ENCODE measurements at regions not wholly inside any gene's neighbourhood (a gene's known extent, or its start where the extent isn't known, plus 50 kb on each side); places are given as distances from the start of the nearest gene placed in this dataset.
A peak's percentile ranks its signal among the peaks of the same experiment; 100 is the strongest.
"Not testable (repeated sequence)": the region's sequence is repeated elsewhere in the genome, so short reads cannot be mapped to it uniquely, and the experiment has no call there.

DNA sequence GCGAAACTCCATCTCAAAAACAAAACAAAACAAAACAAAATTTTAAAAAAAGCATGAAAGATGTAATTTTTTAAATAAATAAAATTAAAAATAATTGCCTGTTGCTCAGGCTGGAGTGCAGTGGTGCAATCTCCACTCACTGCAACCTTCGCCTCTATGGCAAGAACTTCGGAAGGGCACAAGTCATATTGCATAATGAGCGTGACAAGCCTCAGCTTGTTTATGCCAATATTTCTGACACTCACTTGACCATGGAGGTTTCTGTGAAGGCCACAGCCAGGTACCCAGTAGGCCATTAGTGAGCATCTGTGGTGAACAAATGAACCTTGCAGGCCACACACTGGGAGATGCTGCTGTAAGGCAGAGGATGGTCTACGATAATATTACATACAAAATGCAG, 106.1 kb upstream of the KMT2C start:
- DNase-seq: no peak

DNA sequence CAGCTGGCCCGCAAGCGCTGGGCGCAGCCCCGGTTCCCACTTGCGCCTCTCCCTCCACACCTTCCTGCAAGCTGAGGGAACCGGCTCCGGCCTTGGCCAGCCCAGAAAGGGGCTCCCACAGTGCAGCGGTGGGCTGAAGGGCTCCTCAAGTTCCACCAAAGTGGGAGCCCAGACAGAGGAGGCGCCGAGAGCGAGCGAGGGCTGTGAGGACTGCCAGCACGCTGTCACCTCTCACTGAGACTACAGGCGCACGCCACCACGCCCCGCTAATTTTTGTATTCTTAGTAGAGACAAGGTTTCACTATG, 103.3 kb upstream of the KMT2C start:
- not testable (repeated sequence) for DNase-seq

DNA sequence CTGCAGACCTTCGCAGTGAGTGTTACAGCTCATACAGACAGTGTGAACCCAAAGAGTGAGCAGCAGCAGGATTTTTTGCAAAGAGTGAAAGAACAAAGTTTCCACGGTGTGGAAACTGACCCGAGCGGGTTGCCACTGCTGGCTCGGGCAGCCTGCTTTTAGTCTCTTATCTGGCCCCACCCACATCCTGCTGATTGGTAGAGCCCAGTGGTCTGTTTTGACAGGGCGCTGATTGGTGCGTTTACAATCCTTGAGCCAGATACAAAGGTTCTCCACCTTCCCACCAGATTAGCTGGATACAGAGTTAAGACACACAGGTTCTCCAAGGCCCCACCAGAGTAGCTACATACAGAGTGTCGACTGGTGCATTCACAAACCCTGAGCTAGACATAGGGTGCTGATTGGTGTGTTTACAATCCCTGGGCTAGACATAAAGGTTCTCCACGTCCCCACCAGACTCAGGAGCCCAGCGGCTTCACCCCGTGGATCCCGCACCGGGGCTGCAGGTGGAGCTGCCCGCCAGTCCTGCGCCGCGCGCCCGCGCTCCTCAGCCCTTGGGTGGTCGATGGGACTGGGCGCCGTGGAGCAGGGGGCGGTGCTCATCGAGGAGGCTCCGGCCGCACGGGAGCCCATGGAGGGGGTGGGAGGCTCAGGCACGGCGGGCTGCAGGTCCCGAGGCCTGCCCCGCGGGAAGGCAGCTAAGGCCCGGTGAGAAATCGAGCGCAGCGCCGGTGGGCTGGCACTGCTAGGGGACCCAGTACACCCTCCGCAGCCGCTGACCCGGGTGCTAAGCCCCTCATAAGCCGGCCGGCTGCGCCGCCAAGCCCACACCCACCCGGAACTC, 102.8 kb upstream of the KMT2C start:
- DNase-seq: not testable (repeated sequence)

DNA sequence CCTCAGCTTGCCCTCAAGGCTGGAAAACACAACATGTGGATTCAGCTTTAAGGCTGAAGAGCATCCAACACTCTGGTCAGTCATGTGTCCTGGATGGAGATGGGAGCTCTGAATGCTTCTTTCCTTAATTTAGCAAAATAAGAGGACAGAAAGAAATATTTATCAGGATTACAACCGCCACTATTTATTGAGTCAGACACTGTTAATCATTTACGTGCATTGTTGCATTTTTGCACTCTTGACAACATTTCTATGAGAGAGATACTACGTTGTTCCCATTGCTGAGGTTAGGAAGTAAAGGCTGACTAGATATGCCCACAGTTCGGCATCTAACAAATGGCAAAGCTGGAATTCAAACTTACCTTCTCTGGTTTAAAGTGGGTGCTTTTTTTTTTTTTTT, 101.8 kb upstream of the KMT2C start:
- DNase-seq: no peak

DNA sequence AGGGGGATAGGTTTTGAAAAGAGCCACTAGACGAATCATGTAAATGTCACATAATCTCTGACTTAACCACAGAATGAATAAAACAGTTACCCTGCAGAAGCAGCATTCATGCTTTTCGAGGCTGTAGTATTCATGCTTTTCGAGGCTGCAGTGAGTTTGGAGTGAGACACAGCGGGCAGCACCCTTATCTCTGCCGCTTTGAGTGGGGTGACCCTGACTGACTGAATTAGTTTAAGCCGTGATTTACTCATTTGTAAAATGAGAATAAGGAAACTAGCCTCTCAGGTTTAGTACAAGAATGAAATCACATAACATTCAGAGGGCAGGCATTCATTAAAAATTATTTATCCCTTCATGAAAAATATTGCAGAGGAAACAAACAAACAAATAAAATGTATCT, 92.8 kb upstream of the KMT2C start:
- no peak for DNase-seq

GRCh38 chr7:152527610-152528032, 91.8 kb upstream of the KMT2C start:
- DNase-seq: no peak

- no peak for DNase-seq
Observed at GRCh38 chr7:152523916-152524315, 88.1 kb upstream of the KMT2C start.

DNA sequence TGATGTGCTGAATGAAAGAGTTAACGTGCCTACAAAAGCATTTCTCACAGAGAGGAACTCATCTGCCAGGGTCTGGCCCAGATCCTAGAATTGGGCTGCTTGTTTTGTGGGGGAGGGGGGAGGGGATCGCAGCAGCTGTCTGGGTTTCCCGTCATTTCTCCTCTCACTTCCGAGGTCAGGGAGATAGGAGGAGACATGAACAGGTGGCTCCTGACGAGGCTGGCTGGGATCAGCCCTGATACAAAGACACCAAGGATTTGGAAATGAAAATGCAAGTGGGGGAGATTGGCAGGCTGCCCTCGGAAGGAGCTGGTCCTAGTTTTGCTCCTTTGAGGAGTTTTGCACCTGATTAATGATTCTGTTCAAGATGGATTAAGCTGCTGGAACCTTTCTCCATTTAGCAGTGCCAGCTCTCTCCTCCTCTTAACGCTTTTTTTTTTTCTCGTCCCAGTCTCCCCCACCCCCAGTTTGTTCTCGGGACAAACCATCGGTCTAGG, 86.8 kb upstream of the KMT2C start:
- DNase-seq: peak; percentile 17

GRCh38 chr7:152521420-152522337, 85.9 kb upstream of the KMT2C start:
- DNase-seq: no peak

DNA sequence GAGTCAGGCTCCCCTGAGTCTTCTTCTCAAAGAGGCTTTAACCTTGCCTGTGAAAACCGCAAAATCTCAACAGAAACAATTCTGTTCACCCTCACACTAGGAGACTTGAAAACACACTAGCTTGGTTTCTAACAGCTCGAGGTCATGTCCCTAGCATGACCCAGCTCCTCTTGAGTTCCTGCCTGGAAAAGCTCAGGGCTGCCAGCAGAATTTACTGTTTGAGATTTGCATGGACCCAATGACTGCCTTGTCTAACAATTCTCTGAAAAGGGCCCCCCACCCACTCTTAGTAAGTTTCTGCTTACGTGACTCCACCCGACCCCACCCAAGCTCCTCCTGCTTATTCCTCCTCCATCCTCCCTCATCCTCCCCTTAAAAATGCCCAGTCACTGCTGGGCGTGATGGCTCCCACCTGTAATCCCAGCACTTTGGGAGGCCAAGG, 85.1 kb upstream of the KMT2C start:
- DNase-seq: no peak

DNA sequence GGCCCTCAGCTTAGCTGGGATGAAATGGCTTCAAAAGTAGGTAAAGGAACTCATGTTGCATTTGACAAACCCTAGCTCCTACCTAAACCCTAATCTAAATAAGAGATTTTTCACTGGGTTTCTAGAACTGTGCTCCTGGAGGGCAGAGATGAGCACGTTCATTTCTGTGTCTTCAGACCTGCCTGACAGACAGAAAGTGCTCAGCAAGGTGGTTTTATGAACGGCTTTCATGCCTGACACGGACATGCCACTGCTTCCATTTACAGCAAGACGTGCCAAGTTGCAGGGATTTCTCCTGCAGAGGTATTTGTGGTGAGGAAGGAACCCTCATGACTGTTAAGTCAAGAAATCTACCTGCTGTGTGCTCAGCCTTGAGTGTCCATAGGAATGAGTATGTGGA, 83.5 kb upstream of the KMT2C start:
- no peak for DNase-seq

DNA sequence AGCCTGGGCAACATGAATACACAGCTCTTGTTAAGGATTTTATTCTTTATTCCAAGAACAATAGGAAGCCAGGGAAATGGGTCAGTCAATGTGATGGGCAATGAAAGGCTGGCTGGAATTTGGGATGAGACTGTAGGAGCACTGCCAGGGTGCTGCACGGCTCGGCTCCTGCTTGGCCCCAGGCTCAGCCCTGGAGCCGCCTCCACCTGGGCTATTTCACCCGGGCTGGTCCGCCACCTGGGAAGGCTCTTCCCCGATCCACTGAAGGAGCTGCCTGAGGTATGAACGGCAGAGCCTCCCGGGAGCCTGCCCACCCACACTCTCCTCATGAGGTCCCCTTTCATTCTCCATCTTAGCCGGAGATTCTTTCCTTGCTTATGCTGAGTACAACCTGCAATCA, 80.4 kb upstream of the KMT2C start:
- no peak for DNase-seq

GRCh38 chr7:152515266-152515950, 79.6 kb upstream of the KMT2C start:
- DNase-seq: not testable (repeated sequence)

GRCh38 chr7:152514771-152515105, 78.9 kb upstream of the KMT2C start:
- no peak for DNase-seq

- DNase-seq: no peak
Observed at GRCh38 chr7:152513861-152514770, 78.3 kb upstream of the KMT2C start.

DNA sequence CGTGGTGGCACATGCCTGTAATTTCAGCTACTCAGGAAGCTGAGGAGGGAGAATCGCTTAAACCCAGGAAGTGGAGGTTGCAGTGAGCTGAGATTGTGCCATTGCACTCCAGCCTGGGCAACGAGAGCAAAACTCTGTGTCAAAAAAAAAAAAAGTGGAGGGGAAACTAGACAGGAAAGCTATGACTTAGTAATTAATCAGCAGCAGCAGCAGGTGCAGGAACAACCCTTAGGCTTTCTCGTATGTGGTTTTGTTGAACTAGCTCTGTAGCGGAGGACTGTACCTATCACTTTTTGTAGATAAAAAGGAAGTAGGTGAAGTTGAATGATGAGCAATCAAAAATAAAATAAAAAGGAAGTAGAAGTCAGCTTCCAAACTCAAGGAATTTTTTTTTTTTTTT, 76.9 kb upstream of the KMT2C start:
- DNase-seq: no peak

GRCh38 chr7:152511736-152512135, 75.9 kb upstream of the KMT2C start:
- DNase-seq: no peak

GRCh38 chr7:152508701-152509100, 72.9 kb upstream of the KMT2C start:
- no peak for DNase-seq

- DNase-seq: no peak
Observed at GRCh38 chr7:152505606-152506005, 69.8 kb upstream of the KMT2C start.

DNA sequence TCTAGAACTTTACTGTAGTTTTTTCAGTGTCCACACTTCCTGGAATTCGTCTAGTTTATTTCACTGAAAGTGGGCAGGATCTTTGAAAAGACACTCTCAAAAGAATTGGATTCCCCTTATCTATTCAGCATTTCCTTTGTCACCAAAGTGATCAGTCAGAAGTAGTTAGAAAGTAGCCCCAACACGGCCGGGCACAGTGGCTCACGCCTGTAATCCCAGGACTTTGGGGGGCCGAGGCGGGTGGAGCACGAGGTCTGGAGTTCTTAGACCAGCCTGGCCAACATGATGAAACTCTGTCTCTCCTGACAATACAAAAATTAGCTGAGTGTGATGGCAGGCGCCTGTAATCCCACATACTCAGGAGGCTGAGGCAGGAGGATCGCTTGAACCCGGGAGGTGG, 69.0 kb upstream of the KMT2C start:
- no peak for DNase-seq

DNA sequence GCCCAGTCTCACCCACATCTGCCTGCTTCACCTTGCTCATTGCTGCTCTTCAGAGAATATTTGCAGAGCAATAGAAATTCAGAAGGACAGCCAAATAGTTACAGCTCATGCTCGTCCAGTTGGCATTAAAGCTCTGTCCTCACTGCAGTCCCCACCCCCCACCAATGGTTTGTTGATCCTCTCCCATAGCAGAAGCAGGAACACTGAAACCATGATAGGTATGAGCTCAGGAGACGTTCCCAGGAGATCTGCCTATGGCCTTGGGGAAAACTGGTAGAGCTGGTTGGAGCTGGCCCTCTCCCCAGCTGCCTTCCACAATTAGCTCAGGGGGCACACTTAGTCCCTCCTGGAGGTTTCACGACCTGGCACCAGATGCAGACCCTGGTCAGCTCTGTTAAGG, 68.6 kb upstream of the KMT2C start:
- no peak for DNase-seq
